Endothelial cell of umbilical vein (primary cell): ENCODE measurements at regions not wholly inside any gene's neighbourhood (a gene's known extent, or its start where the extent isn't known, plus 50 kb on each side); places are given as distances from the start of the nearest gene placed in this dataset.

ENCODE experiments used
- CTCF ChIP-seq, 2 donors: IDR thresholded peaks; 1 replicate in 1 of 2; 2 replicates in 1 of 2; pipeline ENCODE4 v1.5.1; 2011; ENCODE audit warnings: low read length in 2 of 2, mild to moderate bottlenecking in 2 of 2, moderate library complexity in 2 of 2, control low read depth in 1 of 2, inconsistent platforms in 1 of 2, low read depth in 1 of 2; ENCODE audit not compliant: insufficient read depth in 1 of 2; ENCODE audit errors: extremely low read depth in 1 of 2
- MAX ChIP-seq: IDR thresholded peaks from 2 replicates; pipeline ENCODE4 v1.6.1; 2011; ENCODE audit not compliant: insufficient read depth, insufficient read length

GRCh38 chrX:39508300-39508692 lies 589.5 kb downstream of the BCOR start:
- TF ChIP-seq CTCF (IDR thresholded peaks at IDR 0.05; ENCODE audit: extremely low read depth in 1 of 2, insufficient read depth in 1 of 2, low read depth in 1 of 2, low read length in 2 of 2) = no peak
- no peak for TF ChIP-seq MAX
